Loucy (cell line): ENCODE measurements at regions not wholly inside any gene's neighbourhood (a gene's known extent, or its start where the extent isn't known, plus 50 kb on each side); places are given as distances from the start of the nearest gene placed in this dataset.

Experiments
- H2AFZ ChIP-seq: fragments of 200-600 bp; sonication (generic); 2 replicates; pipeline ENCODE4 v1.6.0; 2016; ENCODE audit warnings: antibody characterized with exemption, mild to moderate bottlenecking, low read length, moderate library complexity
- H3F3A ChIP-seq: fragments of 200-600 bp; 2 replicates; pipeline ENCODE4 v1.6.0; 2016; ENCODE audit warnings: antibody characterized with exemption, low read depth, mild to moderate bottlenecking
- H3K27me3 ChIP-seq: fragments of 200-600 bp; sonication (generic); 2 replicates; pipeline ENCODE4 v1.6.1; 2014; ENCODE audit warnings: low read length, mild to moderate bottlenecking; ENCODE audit not compliant: insufficient read depth, poor library complexity, severe bottlenecking
- H3K36me3 ChIP-seq: fragments of 200-600 bp; sonication (generic); 2 replicates; pipeline ENCODE4 v1.6.1; 2016; ENCODE audit warnings: low read length; ENCODE audit not compliant: insufficient read depth
- H3K4me1 ChIP-seq: fragments of 200-600 bp; sonication (generic); 2 replicates; pipeline ENCODE4 v1.5.1; 2014; ENCODE audit warnings: low read length, mild to moderate bottlenecking; ENCODE audit not compliant: insufficient read depth, poor library complexity, severe bottlenecking
- H3K4me2 ChIP-seq: fragments of 200-600 bp; sonication (generic); 2 replicates; pipeline ENCODE4 v1.6.0; 2014; ENCODE audit warnings: antibody characterized with exemption, low read length, low read depth, mild to moderate bottlenecking; ENCODE audit not compliant: poor library complexity, severe bottlenecking
- H3K4me3 ChIP-seq: fragments of 200-600 bp; sonication (generic); 2 replicates; pipeline ENCODE4 v1.5.1; 2014; ENCODE audit warnings: low read length, mild to moderate bottlenecking, mixed read lengths; ENCODE audit not compliant: poor library complexity, severe bottlenecking
- H3K79me2 ChIP-seq: fragments of 200-600 bp; sonication (generic); 2 replicates; pipeline ENCODE4 v1.6.1; 2014; ENCODE audit warnings: low read length; ENCODE audit not compliant: insufficient read depth
- H3K9ac ChIP-seq: fragments of 200-600 bp; sonication (generic); 2 replicates; pipeline ENCODE4 v1.6.0; 2014; ENCODE audit warnings: mild to moderate bottlenecking, low read depth, low read length, moderate library complexity; ENCODE audit not compliant: poor library complexity, severe bottlenecking
- H3K9me2 ChIP-seq: fragments of 200-600 bp; sonication (generic); replicated peaks from 2 replicates; pipeline ENCODE4 v1.6.1; 2016; ENCODE audit warnings: low read depth, low read length, mixed read lengths
- H3K9me3 ChIP-seq: fragments of 200-600 bp; sonication (generic); 2 replicates; pipeline ENCODE4 v1.6.1; 2014; ENCODE audit warnings: mild to moderate bottlenecking, antibody characterized with exemption, low read length, low read depth; ENCODE audit not compliant: insufficient read depth
- H4K20me1 ChIP-seq: fragments of 200-600 bp; sonication (generic); 2 replicates; pipeline ENCODE4 v1.6.0; 2014; ENCODE audit warnings: antibody characterized with exemption, low read length, mild to moderate bottlenecking; ENCODE audit not compliant: insufficient read depth, poor library complexity, severe bottlenecking
- CTCF ChIP-seq: fragments of 200-600 bp; sonication (generic); conservative IDR thresholded peaks from 2 replicates; pipeline ENCODE4 v1.5.1; 2014; ENCODE audit warnings: mild to moderate bottlenecking, antibody characterized with exemption, low read length
- EZH2phosphoT487 ChIP-seq: fragments of 200-600 bp; IDR thresholded peaks from 2 replicates; pipeline ENCODE4 v1.6.1; 2018; ENCODE audit warnings: antibody characterized with exemption, mild to moderate bottlenecking, moderate library complexity, borderline replicate concordance

DNA sequence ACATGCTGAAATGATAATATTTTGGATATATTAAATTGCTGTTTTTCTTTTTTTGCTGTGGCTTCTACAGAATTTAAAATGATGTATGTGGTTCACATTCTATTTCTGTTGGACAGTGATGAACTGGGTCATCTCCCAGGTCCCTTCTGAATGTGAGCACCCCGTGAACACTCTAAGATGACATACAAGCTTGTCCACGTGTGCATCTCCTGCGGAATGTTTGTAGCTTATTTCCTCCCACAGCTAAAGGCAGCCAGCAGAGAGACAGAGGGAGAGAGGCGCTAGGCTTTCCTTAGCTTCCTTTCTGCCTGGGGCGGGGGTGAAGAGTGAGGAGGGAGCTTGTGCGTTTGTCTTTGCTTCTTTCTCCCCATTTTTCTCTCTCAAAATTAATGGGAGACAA is 219.1 kb downstream of the EMX2 start:
- Histone ChIP-seq H3K4me3 (no peak overlapping the region), H2AFZ (no peak overlapping the region), H3K36me3 (no peaks in the 10 kb centered on the region), H3K27me3 (no peaks in the 10 kb centered on the region), H3F3A (no peaks in the 10 kb centered on the region), H3K9me3 (no peaks in the 10 kb centered on the region), H4K20me1 (no peaks in the 10 kb centered on the region), H3K4me2 (no peak overlapping the region), H3K79me2 (no peaks in the 10 kb centered on the region), H3K9ac (no peak overlapping the region), H3K9me2 (no peaks in the 10 kb centered on the region), H3K4me1 (no peaks in the 10 kb centered on the region)
- no peak for TF ChIP-seq CTCF
- TF ChIP-seq EZH2phosphoT487, result no peak

DNA sequence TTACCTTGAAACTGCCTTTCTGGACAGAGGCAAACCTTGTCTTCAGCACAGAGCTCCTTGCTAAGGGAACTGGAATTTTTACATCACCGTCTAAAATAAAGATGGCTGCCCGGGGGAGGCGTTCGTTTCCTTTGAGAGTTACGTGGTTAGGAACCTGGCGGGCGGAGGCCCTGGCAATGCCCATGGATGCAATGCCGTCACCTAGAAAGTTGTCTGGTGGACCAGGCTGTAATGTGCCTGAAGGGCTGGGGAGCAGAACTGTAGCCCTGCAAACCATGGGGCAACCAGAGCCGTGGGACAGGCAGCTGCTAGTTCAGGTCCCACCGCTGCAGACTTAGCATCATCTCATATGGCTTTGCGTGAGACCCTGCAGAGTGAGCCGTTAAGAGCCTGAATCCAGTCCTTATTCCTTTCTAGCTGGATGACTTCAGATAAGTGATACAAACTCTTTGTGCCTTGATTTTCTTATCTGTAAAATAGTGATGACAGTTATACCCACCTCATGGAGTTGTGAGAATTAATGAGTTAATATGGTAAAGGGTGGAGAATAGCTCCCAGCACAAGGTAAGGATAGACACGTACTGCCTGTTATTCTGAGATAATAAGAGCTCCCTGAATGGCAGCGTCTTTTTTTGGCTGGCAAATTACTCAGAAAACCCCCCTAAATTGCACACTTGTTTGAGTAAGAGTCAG is 219.7 kb downstream of the EMX2 start:
- Histone ChIP-seq H3K27me3 (no peaks in the 10 kb centered on the region), H3K4me2 (no peak overlapping the region), H3K36me3 (no peaks in the 10 kb centered on the region), H3K4me1 (no peaks in the 10 kb centered on the region), H3K9me2 (no peaks in the 10 kb centered on the region), H3K9ac (no peak overlapping the region), H3F3A (no peaks in the 10 kb centered on the region), H3K9me3 (no peaks in the 10 kb centered on the region), H4K20me1 (no peaks in the 10 kb centered on the region), H2AFZ (no peak overlapping the region), H3K4me3 (no peak overlapping the region), H3K79me2 (no peaks in the 10 kb centered on the region)
- TF ChIP-seq EZH2phosphoT487 (no peak), CTCF (no peak)

- no peaks in the 10 kb centered on the region for H3K4me1 ChIP-seq
- no peak overlapping the region for H3K4me3 ChIP-seq
- no peaks in the 10 kb centered on the region for H3K27me3 ChIP-seq
- no peaks in the 10 kb centered on the region for H3K9me3 ChIP-seq
- H3K9ac ChIP-seq, result no peak overlapping the region
- TF ChIP-seq CTCF (no peak), EZH2phosphoT487 (no peak)
- H3K79me2 ChIP-seq, result no peaks in the 10 kb centered on the region
- no peaks in the 10 kb centered on the region for H3F3A ChIP-seq
- H3K9me2 ChIP-seq, result no peaks in the 10 kb centered on the region
- H4K20me1 ChIP-seq, result no peaks in the 10 kb centered on the region
- no peak overlapping the region for H2AFZ ChIP-seq
- H3K4me2 ChIP-seq, result no peak overlapping the region
- no peaks in the 10 kb centered on the region for H3K36me3 ChIP-seq
Measured at GRCh38 chr10:117762819-117763172, 220.2 kb downstream of the EMX2 start.
